GM12891 (cell line): ENCODE measurements at regions not wholly inside any gene's neighbourhood (a gene's known extent, or its start where the extent isn't known, plus 50 kb on each side); places are given as distances from the start of the nearest gene placed in this dataset.

Source experiments
- POLR2A ChIP-seq: IDR thresholded peaks from 2 replicates; pipeline ENCODE4 v1.6.1; 2011; ENCODE audit warnings: low read depth, low read length, control low read depth
- POLR2AphosphoS5 ChIP-seq: IDR thresholded peaks from 2 replicates; pipeline ENCODE4 v1.6.1; 2011; ENCODE audit warnings: low read depth, low read length, control low read depth
- TAF1 ChIP-seq: IDR thresholded peaks from 2 replicates; pipeline ENCODE4 v1.6.1; 2011; ENCODE audit warnings: low read depth, low read length, control low read depth

DNA sequence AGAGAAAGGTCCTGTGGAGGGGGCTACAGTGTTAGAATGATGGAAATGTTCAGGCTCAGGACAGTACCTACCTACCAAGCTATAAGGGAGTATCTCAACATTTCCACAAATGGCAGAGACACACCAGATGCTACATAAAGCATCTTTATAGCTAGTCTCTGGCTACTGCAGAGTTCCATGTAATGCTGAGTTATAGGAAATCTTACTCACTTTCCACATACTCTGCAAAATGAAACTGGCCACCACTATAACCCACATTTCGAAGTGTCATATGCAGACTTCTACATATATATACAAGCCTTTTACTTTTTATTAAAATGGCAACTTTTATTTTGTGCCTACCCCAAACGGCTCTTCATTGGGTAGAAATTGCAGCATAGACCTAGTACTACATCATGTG lies 85.5 kb downstream of the FAS start:
- no peak for TF ChIP-seq POLR2AphosphoS5
- TF ChIP-seq POLR2A, result no peak
- TF ChIP-seq TAF1, result no peak
